COR-L47 (cell line): ENCODE measurements at regions not wholly inside any gene's neighbourhood (a gene's known extent, or its start where the extent isn't known, plus 50 kb on each side); places are given as distances from the start of the nearest gene placed in this dataset.

Source experiments
- DNase-seq: peaks from one replicate; lab custom pipeline; 2025; lab: John Stamatoyannopoulos, UW

DNA sequence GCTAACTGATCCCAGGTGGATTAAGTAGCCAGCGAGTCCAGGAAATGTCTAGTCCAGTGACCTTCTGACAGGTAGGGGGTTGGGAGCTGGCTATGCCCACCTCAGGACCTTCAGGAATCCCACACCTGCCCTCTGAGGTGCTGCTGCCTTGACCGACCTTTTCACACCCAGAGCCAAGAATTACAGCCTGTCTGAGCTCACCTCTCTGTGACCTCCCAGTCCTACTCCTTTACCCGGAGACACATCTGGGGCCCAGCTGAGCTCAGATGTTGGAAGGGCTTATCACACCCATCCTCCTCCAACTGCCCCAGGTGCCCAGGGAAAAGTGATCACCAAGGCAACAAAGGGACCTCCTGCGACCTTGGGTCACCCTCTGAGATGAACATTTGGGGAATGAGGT lies 413.3 kb upstream of the TNP1 start:
- DNase-seq, result no peak

DNA sequence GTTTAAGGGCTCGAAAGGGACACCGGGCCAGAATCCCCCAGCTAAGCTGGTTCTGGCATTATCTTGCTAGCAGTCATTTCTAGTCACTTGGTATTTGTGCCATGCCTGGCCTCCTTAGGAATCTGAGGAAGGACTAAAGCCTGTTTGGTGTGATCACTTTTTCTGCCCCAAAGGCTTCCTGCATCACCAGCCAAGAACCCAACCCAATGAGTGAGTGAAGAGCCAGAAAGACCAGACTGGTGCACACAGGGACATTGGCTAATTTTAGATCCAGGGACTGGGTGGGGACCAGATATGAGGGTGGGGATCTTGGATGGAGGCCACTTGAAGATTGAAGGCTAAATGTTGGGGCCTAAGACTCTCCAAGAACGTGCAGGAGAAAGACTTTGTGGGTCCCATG lies 411.9 kb upstream of the TNP1 start:
- no peak for DNase-seq

DNA sequence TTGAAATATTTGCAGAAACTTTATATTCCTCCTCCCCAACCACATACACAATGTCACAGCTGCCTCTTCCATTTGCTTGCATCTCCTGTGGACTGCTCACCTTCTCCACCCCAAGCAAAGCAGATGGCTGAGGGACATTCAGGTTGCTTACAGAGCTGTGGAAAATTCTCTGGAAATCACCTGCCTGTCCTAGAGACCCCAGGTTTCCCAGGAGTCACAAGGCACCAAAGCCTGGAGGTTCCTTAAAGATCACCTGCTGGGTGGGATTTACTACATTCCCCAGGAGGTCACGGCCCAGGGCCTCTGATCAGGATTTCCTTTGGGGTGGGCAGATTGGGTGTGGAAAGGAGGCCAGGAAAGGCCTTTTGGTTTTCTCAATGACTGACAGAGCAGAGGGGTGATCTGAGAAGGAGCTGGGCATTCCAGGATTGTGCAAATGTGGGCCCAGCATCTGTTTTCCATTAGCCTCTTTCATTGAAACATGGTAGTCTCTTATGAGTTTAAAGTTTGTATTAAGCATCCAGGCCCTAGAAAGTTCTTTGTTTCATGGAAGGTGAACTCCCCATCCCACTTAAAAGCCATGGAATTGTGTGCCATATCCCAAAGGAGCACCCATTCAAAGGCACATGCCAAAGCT lies 410.7 kb upstream of the TNP1 start:
- DNase-seq, result no peak

DNA sequence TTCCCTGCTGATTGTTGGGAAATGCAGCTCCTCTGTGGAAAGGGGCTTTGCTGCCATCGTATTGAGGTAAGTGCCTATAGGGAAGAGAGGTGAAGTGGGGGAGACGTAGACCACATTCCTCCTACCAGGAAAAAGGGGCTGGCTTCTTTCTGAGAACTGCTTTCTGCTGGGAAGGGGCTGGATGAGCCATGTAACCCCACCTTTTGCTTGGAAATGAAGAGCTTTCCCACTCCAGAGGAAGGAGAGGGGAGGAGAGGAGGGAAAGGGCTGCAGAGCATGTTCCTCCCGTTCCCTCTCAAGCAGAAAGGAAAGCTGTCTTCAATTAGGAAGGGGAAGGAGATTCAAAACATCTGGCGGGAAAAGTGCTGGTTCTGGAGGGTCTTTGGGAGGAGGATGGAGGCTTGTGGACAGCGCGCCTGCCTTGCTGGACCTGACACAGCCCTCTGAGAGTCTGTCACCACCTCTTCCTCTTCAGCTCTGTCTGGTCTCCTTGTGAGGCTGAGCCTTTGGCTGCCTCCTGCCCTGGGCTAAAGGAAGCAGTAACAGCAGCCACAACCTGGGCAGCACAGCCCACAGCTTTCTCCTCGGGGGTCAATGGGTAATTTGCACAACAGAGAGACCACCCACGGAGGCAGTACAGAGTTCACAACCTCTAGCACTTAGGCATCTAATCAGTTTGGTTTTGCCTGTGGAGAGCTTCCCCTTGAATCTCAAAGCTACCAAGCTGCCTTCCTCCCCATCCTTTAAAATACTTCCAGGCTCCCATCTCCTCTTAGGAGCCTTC lies 410.0 kb upstream of the TNP1 start:
- no peak for DNase-seq

DNA sequence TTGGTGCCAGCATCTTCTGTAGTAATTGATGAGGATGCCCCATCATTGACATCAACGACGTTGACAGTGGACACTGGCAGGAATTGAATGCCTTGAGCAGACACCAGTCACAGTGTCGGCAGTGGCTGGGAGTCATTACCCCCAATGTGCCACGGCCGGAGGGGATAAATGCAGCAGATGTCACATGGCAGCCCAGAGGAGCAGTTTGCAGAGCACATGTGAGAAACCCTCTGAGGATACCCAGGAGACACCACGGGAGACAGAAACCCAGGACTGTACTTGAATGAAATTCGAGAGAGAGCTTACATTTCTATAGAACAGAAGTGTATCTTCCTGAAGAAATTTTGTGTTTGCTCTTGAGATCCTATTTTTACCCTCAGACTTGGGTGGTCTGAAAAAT lies 409.1 kb upstream of the TNP1 start:
- DNase-seq, result no peak

DNA sequence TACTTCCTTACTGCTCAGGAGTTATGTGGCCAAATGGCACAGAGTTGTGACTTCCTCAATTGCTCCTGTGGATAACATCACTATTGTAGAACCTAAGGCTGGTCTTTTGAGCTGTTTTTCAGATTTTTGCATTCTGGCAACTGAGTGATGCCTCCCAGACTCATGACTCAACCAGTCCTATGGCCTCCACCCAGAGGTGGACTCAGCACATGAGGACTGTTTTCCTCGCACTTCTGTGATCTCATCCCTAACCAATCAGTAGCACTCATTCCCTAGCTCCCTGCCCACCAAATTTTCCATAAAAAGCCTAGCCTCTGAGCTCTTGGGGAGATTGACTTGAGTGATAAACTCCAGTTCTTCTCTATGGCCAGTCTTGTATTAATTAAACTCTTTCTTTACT lies 407.9 kb upstream of the TNP1 start:
- DNase-seq, result no peak

DNA sequence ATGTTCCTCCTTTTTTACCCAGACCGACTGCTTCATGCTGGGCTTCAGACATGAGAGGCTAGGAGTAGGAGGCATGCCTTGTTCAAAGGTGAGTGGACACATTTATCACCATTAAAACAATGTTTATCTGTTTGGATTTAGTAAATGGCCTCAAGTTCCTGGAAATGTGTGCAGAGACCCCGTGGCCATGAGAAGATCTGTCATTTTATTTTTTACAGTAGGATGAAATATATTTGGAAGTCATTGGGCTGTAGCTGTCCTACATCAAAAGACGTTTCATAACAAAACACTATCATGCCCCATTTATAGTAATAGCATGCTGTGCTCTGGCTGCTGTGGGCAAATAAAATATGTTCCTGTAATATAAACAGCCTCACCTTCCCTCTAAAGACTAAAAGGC lies 403.9 kb upstream of the TNP1 start:
- DNase-seq, result no peak

DNA sequence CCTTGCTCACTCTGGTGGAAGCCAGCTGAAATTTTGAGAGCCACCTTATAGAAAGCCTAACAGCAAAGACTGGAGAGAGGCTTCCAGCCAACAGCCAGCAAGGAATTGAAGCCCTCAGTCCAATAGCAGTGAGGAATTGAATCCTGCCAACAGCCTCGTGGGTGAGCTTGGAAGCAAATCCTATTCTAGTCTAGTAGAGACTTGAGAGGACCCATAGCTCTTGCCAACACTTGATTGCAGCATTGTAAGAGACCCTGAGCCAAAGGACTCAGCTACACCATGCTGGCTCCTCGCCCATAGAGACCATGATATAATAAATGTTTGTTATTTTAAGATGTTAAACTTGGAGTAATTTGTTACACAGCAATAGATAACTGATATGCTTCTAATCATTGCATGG lies 403.0 kb upstream of the TNP1 start:
- no peak for DNase-seq

DNA sequence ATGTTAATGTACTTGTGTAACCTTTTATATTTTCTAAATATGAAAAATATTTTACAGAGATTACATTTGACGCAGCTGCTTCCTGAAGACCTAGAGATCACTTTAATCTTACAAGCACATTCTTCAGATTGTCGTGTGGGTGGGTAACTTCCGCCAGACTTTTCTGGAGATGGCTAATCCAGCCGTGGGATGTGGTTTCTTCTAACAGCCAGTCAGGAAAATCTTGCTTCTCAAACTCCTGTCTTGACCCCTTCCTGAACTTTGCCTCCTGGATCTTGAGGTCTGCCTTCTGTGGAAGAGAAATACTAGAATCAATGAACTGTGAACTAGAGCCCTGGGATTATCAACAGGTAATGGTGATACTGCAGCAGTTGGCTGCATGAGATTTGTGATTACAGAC lies 401.6 kb upstream of the TNP1 start:
- DNase-seq, result no peak

DNA sequence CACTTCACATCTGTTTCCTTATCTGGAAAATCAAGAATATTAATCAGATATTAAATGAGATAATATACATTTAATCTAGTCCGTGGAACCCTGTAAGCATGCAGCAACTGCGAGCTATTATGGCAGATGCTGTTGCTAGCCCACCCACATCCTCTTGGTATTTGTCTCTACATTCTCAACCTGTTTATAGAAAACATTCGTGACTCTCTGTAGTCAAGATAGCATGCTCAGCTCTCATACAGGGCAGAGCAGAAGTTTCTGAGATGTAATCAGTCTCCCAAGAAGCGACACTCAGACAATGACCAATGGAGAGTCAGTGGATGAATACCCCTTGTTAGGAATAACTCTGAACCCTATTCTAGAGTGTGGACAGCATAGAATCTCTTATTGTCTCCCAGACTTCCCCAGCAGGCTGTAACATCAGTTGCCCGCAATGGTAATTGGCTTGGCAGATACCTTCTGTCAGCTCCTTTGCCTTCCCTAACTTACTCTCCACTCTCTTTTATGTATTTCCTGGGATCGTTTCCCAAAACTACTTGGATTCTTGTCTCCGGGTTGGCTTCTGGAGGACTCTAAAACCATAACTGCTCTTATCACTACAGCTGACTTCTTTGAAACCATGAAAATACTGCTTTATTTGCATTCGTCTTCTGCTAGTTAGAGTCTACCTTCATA lies 400.7 kb upstream of the TNP1 start:
- no peak for DNase-seq

DNA sequence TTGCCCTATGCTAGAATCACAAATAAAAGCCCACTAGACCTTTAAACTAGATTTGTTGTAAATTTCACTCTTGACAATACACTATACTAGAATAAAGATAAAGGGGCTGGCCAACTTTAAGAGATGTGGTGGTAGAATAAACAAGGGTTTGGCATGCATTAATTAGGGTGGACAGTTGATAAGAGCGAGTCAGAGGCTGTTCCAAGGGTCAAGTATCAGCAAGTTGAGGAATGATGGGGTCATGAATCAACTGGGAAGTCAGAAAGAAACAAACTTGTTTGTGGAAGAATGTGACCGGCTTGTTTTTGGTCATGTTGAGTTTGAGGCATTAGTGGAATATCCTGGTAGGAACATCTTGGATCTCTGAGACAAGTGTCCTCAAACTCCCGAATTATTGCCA lies 398.3 kb upstream of the TNP1 start:
- DNase-seq, result no peak

DNA sequence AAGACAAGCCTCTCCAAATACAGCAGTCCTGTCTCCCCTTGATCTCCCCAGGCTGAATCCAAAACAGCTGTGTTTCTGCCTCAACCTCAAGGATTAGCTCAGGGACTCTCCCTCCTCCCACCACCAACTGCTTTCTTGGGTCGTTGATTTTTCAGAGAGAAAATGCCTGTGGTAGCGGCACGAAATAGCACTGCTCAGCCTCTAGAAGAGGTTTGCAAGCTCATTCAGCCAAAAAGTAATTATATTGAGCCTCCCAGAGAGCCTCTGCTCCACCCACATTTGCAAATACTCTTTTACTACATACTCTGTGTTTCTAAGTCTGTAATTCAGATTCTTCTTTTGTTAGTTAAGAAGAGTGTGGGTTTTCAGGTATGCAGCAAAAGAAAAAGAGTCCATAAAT lies 396.4 kb upstream of the TNP1 start:
- DNase-seq, result no peak

DNA sequence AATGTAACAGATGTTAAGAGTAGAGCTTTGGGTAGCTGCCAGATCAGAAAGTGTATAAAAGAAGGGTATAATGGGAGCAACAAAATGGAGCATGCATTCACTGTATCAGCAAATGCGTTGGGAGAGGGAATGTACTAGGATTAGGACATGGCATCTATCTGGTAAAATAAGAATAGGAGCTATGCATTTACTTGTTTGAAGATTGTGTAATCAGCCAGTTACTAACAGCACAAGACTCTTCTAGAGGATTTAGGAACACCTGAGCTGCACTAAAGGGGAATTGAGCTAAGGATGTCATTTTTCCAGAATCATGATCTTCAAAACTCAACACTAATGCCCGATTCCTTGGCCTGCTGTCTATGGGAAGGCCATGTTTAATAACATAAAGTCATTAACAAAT lies 394.2 kb upstream of the TNP1 start:
- no peak for DNase-seq

DNA sequence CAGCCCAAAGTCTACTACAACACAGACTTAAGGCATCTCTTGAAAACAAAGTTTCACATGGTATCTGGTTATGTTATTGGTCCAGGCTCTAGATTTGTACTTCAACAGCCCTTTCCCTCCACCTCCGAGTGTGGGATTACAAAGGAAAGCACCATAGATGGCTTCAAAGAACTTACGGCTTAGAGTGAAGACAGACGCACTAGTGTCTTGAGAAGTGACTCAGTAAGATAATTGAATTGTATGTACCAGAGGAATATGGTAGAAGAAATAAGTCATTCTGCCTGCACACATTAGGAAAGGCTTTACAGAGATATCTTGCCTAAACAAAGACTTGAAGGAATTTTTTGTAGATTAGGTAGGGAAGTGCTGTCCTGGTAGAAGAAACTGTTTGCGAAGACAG lies 392.3 kb upstream of the TNP1 start:
- DNase-seq, result no peak

DNA sequence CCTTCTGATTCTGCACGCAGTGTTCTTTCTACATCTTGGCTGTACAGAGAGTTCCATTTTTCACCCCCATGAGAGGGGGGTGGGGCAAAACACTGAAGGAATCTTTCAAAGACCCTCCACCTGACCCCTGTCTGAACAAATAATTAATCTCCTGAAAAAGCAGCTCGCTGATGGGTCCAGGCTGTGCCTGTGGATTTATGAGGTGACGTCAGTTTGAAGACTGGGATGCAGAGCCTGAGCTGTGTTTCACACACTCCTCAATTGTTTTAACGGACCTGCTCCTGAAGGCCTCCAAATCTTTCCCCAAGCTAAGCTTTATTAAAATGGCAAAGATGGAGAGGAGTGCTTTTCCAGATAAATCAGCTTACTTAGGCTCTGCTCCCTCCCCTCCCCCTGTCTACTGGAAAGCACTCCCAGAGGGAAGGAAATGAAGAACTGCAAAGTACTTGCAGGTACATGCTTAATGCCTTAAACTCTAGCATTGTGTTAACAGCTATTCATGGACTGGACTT lies 390.2 kb upstream of the TNP1 start:
- no peak for DNase-seq

DNA sequence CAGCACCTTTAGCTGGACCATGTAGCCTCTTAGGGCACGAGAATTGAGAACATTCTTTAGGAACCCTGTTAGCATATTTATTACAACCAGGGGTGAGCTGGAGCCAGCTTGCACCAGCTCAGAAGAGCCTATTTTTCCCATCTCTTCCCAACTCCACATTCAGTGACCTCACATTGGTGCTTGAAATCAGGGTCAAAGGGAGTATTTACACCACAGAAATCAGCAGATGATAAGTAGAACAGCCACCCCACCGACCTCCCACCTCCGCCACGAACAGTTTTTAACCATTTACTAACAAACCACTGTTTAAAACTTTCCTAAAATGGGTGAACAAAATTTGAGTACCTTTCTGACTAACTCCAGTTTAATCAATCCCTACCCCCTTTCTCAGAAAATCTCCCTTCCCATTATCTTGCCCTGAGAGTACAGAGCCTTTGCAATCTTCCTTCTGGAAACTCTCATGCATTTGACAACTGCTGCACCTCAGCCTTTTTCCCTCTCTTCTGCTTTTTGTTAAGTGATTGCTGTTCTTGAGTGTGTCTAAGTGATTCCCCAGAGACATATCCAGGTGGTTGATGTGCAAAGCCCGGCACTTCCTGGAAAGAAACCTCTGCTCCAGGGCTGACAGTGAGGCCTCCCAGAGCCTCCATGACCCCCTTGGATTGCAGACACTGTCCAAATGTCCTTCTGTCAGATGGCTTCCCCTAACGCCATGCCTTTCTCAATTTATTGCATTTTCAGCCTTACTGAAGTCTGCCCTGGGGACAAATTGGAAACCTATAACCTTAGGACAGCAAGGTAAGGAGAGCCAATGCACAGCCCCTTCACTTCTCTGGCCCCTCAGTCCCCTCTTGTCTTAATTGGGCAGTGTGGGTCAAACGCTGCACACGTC lies 389.5 kb upstream of the TNP1 start:
- no peak for DNase-seq

DNA sequence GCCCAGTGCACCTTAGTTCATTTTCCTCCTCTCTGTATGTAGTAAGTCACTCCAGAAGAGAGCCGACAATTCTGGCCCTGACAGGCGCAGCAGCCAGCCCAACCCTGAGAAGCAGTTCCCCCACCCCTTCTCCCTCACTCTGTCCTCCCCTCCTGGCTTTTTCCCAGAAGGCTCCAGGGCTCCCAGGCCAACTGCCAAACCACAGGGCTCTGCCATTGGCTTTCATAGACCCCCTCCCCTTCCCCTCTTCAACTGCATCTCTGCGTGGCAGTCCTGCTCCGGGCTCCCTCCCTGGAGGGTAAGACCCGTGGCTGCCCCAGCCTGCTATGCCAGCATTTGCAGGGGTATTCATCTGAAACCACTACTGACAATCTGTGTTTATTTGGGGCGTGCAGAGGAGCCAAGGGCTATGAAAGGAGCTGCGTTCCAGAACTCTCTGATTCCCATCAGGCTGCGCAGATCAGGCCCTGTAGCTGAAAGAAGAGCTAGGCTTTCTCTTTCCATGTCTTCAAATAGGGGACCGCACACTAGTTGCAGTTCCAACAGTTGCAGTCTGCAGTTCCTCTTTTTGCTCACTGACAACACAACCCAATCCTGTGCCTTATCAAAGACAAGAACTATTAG lies 388.6 kb upstream of the TNP1 start:
- DNase-seq, result no peak

DNA sequence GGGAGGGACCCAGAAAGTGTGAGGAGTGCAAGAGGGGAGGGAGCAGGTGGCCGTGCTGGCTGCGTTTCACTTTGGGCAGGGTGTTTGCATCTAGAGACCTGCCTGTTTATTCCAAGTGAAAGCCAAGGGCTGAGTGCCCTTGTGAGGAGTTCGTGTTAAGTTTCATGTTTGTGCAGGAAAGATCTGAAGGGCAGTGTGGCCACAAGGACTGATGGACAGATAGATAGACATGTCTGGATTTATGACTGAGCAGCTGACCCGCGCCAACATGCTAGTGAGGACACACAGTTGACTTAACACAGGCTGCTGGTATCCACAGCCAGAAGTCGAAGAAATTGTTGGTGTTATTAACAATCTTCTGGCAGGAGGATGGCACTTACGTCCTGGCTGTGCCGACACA lies 387.6 kb upstream of the TNP1 start:
- no peak for DNase-seq

DNA sequence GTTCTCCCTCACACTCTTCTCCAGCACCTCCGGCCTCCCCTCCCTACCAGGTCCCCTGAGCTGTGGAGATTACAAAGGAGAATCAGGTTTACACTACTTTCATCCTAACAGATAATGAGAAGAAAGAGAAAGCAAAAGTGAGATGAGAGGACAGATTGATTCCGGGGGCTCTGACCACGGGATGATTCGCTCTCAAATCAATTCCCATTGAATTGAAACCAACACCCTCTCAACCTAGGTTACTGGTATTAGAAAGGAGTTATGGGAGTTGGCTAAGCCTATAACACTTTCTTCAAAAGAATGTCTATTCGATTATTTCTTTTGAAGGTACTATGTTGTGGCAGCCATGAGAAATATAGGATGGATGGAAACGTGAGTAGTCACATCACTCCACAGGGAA lies 386.2 kb upstream of the TNP1 start:
- DNase-seq, result no peak

DNA sequence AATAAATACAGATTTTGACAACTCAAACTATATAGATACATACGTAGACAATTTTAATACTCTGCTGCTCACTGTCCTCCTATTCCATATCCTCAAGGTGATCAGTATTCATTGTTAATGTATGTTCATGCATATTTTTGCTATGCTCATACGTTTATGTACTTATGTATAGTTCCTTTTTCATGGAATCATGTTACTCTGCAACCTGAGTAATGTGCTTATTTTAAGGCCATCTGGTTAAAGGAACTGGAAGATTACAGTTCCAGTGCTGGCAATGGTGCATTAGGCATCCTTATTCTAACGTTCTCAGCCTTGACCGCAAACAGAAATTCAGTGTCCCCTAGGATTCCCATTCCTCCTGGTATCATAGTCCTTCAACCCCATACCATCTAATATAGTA lies 385.0 kb upstream of the TNP1 start:
- no peak for DNase-seq

DNA sequence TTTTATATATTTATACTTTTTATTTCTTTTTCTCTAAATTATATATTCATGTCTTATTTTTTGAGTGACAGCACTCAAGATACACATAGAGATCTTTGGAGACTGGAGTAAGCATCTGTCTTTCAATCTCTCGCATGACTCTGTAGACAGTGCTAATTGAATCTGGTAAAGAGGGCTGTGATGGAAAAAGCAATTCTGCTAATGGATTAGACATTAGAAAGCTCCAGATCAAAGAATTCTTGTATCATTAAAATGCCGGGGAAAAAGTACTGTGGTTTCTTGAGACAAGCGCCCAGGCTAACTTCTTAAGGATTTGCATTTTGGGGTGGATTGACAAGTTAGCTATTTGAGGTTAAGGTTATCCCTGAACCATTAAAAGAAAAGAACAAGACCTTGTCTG lies 383.1 kb upstream of the TNP1 start:
- no peak for DNase-seq

DNA sequence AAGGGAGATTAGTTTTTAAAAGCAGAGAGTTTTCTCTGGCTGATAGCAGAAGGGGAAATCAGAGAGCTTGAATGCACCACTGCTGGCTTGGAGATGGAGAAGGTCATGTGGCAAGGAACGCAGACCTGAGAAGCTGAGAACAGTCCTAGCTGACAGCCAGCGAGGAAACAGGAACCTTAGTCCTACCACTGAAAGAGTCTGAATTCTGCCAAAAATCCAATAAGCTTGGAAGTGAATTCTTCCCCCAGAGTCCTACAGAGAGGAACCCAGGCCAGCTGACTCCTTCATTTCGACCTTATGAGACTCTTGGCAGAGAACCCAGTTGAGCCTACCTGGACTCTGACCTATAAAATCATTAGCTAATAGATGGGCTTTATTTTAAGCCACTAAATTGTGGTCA lies 371.9 kb upstream of the TNP1 start:
- no peak for DNase-seq
